Epithelial cell of esophagus (primary cell): ENCODE measurements at regions not wholly inside any gene's neighbourhood (a gene's known extent, or its start where the extent isn't known, plus 50 kb on each side); places are given as distances from the start of the nearest gene placed in this dataset.
"Not testable (repeated sequence)": the region's sequence is repeated elsewhere in the genome, so short reads cannot be mapped to it uniquely, and the experiment has no call there.

Experiments used
- DNase-seq: peaks from one replicate; pipeline ENCODE4 v3.0.0; 2010; ENCODE audit warnings: low read depth
- H3K4me3 ChIP-seq: 2 replicates; pipeline ENCODE4 v1.5.1; 2011; ENCODE audit warnings: mild to moderate bottlenecking, low read length, control low read depth
- TF ChIP-seq, protein P1 (sequence below): IDR thresholded peaks from 2 replicates; pipeline ENCODE4 v1.5.1; 2011; ENCODE audit warnings: low read depth, mild to moderate bottlenecking, low read length, control low read depth, inconsistent platforms; ENCODE audit not compliant: insufficient read depth; ENCODE audit errors: missing control alignments

DNA sequence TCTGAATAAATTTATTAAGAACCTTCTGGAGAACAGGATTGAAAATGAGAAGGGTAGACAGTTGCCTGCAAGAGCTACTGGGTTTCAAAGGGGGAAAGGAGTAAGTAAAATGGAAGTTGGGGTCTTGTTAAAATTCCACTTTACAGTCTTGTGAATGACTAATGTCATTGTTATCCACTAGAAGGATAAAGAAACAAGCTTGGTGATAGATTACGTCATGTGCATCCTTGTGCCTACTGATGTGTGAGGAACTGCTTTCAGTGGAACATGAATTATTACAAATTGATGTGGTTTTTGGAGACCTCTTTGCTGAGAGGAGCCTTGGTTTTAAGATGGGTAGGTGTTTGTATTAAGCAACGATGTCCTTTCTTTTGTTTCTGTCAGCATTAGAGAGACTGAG, 272.5 kb upstream of the PRICKLE1 start:
- H3K4me3 ChIP-seq: no peak overlapping the region
- DNase-seq: peak; percentile 2
- TF ChIP-seq, protein P1, sequence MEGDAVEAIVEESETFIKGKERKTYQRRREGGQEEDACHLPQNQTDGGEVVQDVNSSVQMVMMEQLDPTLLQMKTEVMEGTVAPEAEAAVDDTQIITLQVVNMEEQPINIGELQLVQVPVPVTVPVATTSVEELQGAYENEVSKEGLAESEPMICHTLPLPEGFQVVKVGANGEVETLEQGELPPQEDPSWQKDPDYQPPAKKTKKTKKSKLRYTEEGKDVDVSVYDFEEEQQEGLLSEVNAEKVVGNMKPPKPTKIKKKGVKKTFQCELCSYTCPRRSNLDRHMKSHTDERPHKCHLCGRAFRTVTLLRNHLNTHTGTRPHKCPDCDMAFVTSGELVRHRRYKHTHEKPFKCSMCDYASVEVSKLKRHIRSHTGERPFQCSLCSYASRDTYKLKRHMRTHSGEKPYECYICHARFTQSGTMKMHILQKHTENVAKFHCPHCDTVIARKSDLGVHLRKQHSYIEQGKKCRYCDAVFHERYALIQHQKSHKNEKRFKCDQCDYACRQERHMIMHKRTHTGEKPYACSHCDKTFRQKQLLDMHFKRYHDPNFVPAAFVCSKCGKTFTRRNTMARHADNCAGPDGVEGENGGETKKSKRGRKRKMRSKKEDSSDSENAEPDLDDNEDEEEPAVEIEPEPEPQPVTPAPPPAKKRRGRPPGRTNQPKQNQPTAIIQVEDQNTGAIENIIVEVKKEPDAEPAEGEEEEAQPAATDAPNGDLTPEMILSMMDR: no peak

DNA sequence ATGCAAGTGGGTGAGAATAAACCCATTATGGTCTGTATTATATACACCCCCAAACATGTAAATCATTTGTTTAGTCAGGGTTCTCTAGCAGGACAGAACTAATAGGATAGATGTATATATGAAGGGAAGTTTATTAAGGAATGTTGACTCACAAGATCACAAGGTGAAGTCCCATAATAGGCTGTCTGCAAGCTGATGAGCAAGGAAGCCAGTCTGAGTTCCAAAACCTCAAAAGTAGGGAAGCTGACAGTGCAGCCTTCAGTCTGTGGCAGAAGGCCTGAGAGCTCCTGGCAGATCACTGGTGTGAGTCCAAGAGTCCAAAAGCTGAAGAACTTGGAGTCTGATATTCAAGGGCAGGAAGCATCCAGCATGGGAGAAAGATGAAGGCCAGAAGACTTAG, 270.8 kb upstream of the PRICKLE1 start:
- DNase-seq: peak; percentile 14
- H3K4me3 ChIP-seq: not testable (repeated sequence)

GRCh38 chr12:42859612-42860011, 270.1 kb upstream of the PRICKLE1 start:
- H3K4me3 ChIP-seq: no peak overlapping the region
- DNase-seq: no peak
- TF ChIP-seq, protein P1: no peak

DNA sequence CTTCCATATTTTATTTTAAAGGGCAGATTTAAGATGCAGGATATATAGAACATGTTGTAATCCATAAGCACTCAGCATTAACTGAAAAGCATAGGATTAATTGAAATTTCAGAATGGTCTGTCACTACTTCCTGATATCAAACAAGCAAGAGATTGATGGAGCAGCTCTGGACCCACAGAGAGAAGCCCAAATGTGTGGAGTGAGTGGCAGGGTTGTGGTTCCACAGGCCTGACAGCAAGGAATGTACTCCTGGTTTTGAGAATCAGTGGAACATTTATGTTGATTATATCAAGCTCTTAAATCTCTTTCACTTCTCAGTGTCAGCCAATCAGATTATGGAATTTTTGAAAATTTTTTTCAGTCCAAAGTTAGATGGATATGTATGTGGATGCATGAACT, 267.6 kb upstream of the PRICKLE1 start:
- TF ChIP-seq, protein P1: no peak
- no peak overlapping the region for H3K4me3 ChIP-seq
- no peak for DNase-seq

DNA sequence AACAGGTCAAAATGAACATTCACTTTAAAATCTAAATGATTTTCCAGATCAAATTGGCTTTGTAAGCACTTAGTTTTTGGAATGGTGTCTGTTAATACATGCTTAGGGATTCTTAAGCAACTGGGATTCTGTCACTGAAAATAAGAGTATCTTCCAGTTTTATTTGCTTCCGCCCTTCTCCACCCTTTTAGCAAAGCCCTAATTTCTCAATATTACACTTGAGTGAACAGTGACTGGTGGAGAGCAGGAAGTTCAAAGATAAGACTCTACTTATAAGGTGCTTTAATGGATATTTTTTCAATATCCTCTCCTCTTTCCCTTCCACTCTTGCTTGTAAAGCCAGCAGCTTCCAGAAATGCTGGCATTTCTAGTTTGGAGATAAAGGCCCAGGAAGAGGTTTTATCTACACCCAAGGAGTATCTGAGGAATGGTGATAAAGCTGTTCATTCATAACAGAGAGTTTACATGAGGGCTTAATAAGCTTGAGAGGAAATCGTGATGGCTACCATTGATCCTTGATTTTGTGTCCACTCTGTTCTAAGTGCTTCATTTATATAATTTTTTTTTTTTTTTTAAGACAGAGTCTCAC, 265.9 kb upstream of the PRICKLE1 start:
- TF ChIP-seq, protein P1: no peak
- DNase-seq: no peak

GRCh38 chr12:42854826-42855225, 265.3 kb upstream of the PRICKLE1 start:
- no peak overlapping the region for H3K4me3 ChIP-seq
- TF ChIP-seq, protein P1: no peak
- no peak for DNase-seq

More for the DNA sequence above, 265.9 kb upstream of the PRICKLE1 start:
- H3K4me3 ChIP-seq: no peak overlapping the region

DNA sequence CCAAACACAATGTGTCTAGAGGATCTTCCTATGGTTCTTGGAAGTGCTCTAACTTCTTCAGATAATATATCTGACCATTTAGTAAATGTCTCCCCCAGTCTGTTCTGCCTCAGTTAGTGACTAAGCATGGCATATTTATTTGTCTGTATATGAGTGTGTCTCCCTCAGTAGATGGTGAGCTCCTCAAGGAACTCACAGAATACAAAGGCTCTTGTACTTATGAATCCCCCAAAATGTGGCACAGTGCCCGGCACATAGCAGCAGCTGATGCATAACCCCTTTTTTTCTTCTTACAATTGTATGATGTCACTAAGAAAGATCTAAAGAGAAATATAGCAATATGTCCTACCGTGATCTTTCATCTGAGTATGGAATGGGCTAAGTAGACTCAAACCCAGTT, 264.7 kb upstream of the PRICKLE1 start:
- TF ChIP-seq, protein P1: no peak
- no peak overlapping the region for H3K4me3 ChIP-seq
- no peak for DNase-seq
